Upper lobe of left lung (tissue), 4 donors: ENCODE measurements at regions not wholly inside any gene's neighbourhood (a gene's known extent, or its start where the extent isn't known, plus 50 kb on each side); places are given as distances from the start of the nearest gene placed in this dataset.

Source experiments
- POLR2A ChIP-seq, 4 donors: fragments of 450-650 bp; IDR thresholded peaks; one replicate each; pipeline ENCODE4 v1.5.1; 2016 to 2017; ENCODE audit warnings: antibody characterized with exemption in 4 of 4, mild to moderate bottlenecking in 2 of 4
- TF ChIP-seq, protein P1 (sequence below), 6 experiments: fragments of 450-650 bp in 4 of 6; fragments of 200-600 bp in 2 of 6; sonication (generic) in 2 of 6; IDR thresholded peaks; one replicate each; pipeline ENCODE4 v1.5.1; 2016 to 2019; ENCODE audit warnings: antibody characterized with exemption in 6 of 6

DNA sequence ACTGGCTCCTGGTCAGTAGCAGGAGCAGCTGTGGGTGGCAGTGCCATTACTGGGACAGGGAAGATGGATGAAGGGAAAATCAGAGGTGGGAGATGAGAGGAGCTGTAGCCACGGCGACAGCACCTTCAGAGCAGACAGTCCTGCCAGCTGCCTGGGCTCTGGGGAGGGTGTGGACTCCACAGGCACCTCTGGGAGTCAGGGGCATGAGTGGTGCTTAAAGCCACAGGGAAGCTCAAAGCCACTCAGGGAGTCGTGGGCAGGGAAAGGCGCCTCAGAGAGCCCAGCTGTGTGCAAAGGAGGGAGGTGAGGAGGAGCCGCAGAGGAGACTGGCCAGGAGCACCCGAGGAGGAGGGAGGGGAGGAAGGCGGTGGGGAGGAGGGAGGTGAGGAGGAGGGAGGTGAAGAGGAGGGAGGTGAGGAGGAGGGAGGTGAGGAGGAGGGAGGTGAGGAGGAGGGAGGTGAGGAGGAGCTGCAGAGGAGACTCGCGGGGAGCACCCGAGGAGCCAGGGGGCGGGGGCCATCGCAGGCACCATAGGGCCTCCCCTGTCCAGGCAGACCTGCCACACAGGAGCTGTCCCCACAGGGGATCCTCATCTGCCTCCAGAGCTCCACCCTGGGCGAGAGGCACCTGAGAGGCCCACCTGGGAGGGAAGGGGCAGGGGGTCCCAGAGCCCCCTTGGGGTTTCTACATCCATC, 977.6 kb downstream of the BRD1 start:
- TF ChIP-seq, protein P1, sequence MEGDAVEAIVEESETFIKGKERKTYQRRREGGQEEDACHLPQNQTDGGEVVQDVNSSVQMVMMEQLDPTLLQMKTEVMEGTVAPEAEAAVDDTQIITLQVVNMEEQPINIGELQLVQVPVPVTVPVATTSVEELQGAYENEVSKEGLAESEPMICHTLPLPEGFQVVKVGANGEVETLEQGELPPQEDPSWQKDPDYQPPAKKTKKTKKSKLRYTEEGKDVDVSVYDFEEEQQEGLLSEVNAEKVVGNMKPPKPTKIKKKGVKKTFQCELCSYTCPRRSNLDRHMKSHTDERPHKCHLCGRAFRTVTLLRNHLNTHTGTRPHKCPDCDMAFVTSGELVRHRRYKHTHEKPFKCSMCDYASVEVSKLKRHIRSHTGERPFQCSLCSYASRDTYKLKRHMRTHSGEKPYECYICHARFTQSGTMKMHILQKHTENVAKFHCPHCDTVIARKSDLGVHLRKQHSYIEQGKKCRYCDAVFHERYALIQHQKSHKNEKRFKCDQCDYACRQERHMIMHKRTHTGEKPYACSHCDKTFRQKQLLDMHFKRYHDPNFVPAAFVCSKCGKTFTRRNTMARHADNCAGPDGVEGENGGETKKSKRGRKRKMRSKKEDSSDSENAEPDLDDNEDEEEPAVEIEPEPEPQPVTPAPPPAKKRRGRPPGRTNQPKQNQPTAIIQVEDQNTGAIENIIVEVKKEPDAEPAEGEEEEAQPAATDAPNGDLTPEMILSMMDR (IDR thresholded peaks at IDR 0.05) = no peak
- TF ChIP-seq POLR2A (IDR thresholded peaks at IDR 0.05) = no peak
